ENCODE measurements at regions not wholly inside any gene's neighbourhood (a gene's known extent, or its start where the extent isn't known, plus 50 kb on each side); places are given as distances from the start of the nearest gene placed in this dataset.

DNA sequence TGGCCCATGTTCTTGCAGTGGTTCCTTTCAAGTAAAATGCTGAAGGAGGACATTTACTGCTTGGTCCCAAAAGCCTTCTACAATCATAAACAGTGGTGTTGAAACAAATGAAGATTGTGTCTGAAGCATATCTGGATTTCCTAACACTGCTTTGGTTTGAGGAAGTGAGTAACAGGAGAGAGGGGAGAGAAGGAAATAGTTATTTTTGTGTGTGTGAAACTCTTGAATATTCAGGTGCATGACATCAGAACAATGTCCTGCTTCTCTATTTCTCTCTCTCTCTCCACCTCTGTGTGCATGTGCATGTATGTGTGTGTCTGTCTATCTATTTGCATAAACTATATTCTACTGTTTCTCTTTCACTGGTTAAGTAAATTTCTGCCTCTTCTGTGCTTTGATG is 61.4 kb upstream of the TNFSF18 start (continued):
- TF ChIP-seq, protein P1, sequence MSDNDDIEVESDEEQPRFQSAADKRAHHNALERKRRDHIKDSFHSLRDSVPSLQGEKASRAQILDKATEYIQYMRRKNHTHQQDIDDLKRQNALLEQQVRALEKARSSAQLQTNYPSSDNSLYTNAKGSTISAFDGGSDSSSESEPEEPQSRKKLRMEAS (IDR thresholded peaks at IDR 0.05; ENCODE audit: low read depth, low read length), result no peak
- no peak for TF ChIP-seq SIX5 (IDR thresholded peaks at IDR 0.05; ENCODE audit: low read depth, low read length, severe bottlenecking)
- no peak for TF ChIP-seq MYB (IDR thresholded peaks at IDR 0.05; ENCODE audit: borderline replicate concordance, low read depth, low read length)
- TF ChIP-seq, protein P2, sequence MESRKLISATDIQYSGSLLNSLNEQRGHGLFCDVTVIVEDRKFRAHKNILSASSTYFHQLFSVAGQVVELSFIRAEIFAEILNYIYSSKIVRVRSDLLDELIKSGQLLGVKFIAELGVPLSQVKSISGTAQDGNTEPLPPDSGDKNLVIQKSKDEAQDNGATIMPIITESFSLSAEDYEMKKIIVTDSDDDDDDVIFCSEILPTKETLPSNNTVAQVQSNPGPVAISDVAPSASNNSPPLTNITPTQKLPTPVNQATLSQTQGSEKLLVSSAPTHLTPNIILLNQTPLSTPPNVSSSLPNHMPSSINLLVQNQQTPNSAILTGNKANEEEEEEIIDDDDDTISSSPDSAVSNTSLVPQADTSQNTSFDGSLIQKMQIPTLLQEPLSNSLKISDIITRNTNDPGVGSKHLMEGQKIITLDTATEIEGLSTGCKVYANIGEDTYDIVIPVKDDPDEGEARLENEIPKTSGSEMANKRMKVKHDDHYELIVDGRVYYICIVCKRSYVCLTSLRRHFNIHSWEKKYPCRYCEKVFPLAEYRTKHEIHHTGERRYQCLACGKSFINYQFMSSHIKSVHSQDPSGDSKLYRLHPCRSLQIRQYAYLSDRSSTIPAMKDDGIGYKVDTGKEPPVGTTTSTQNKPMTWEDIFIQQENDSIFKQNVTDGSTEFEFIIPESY (IDR thresholded peaks at IDR 0.05), result no peak
- peak; percentile 45; the same call in 1 of the 2 replicates for TF ChIP-seq TBL1XR1 (IDR thresholded peaks at IDR 0.05; ENCODE audit: low read depth, low read length)
- TF ChIP-seq JUND (IDR thresholded peaks at IDR 0.05; ENCODE audit: low read depth, low read length), result no peak
- no peak for TF ChIP-seq ZZZ3 (IDR thresholded peaks at IDR 0.05; ENCODE audit: control insufficient read depth, insufficient read length, low read depth)
- peak; percentile 70 to 76 for TF ChIP-seq BHLHE40 (IDR thresholded peaks at IDR 0.05; ENCODE audit: borderline replicate concordance in 1 of 2, low read depth in 2 of 2, low read length in 1 of 2)
- TF ChIP-seq CBX5 (IDR thresholded peaks at IDR 0.05; ENCODE audit: low read depth), result no peak
- TF ChIP-seq, protein P3, sequence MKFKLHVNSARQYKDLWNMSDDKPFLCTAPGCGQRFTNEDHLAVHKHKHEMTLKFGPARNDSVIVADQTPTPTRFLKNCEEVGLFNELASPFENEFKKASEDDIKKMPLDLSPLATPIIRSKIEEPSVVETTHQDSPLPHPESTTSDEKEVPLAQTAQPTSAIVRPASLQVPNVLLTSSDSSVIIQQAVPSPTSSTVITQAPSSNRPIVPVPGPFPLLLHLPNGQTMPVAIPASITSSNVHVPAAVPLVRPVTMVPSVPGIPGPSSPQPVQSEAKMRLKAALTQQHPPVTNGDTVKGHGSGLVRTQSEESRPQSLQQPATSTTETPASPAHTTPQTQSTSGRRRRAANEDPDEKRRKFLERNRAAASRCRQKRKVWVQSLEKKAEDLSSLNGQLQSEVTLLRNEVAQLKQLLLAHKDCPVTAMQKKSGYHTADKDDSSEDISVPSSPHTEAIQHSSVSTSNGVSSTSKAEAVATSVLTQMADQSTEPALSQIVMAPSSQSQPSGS (IDR thresholded peaks at IDR 0.05; ENCODE audit: low read length), result peak; percentile 89
- TF ChIP-seq FOXM1 (IDR thresholded peaks at IDR 0.05; ENCODE audit: low read depth, low read length), result no peak
- TF ChIP-seq, protein P4, sequence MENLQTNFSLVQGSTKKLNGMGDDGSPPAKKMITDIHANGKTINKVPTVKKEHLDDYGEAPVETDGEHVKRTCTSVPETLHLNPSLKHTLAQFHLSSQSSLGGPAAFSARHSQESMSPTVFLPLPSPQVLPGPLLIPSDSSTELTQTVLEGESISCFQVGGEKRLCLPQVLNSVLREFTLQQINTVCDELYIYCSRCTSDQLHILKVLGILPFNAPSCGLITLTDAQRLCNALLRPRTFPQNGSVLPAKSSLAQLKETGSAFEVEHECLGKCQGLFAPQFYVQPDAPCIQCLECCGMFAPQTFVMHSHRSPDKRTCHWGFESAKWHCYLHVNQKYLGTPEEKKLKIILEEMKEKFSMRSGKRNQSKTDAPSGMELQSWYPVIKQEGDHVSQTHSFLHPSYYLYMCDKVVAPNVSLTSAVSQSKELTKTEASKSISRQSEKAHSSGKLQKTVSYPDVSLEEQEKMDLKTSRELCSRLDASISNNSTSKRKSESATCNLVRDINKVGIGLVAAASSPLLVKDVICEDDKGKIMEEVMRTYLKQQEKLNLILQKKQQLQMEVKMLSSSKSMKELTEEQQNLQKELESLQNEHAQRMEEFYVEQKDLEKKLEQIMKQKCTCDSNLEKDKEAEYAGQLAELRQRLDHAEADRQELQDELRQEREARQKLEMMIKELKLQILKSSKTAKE (IDR thresholded peaks at IDR 0.05; ENCODE audit: low read depth, poor library complexity, severe bottlenecking), result no peak
- TF ChIP-seq CHD4 (IDR thresholded peaks at IDR 0.05), result no peak
- peak; percentile 88 for TF ChIP-seq POU2F2 (IDR thresholded peaks at IDR 0.05; ENCODE audit: borderline replicate concordance, low read depth, low read length)
- no peak for TF ChIP-seq SIN3A (IDR thresholded peaks at IDR 0.05; ENCODE audit: low read depth, low read length)
- TF ChIP-seq, protein P5, sequence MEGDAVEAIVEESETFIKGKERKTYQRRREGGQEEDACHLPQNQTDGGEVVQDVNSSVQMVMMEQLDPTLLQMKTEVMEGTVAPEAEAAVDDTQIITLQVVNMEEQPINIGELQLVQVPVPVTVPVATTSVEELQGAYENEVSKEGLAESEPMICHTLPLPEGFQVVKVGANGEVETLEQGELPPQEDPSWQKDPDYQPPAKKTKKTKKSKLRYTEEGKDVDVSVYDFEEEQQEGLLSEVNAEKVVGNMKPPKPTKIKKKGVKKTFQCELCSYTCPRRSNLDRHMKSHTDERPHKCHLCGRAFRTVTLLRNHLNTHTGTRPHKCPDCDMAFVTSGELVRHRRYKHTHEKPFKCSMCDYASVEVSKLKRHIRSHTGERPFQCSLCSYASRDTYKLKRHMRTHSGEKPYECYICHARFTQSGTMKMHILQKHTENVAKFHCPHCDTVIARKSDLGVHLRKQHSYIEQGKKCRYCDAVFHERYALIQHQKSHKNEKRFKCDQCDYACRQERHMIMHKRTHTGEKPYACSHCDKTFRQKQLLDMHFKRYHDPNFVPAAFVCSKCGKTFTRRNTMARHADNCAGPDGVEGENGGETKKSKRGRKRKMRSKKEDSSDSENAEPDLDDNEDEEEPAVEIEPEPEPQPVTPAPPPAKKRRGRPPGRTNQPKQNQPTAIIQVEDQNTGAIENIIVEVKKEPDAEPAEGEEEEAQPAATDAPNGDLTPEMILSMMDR (IDR thresholded peaks at IDR 0.05 in 2 of 3, conservative IDR thresholded peaks at IDR 0.05 in 1 of 3; ENCODE audit: control insufficient read depth in 2 of 3, extremely low read depth in 1 of 3, insufficient read depth in 1 of 3, low read depth in 3 of 3, low read length in 3 of 3), result no peak
- peak; percentile 92 for TF ChIP-seq SPI1 (IDR thresholded peaks at IDR 0.05; ENCODE audit: borderline replicate concordance, insufficient read depth, low read depth, low read length)
- TF ChIP-seq ZSCAN29 (IDR thresholded peaks at IDR 0.05), result no peak
- TF ChIP-seq EGR1 (IDR thresholded peaks at IDR 0.05; ENCODE audit: borderline replicate concordance in 1 of 2, low read depth in 2 of 2, low read length in 2 of 2), result no peak
- peak; percentile 55; the same call in 1 of the 2 replicates for TF ChIP-seq ATF7 (IDR thresholded peaks at IDR 0.05; ENCODE audit: low read depth)
- no peak for TF ChIP-seq ZNF622 (IDR thresholded peaks at IDR 0.05)
- TF ChIP-seq RBBP5 (conservative IDR thresholded peaks at IDR 0.05), result no peak
- 0 out of 2 replicates have a peak, but pooled peaks have one; percentile 10 for TF ChIP-seq PAX5 (IDR thresholded peaks at IDR 0.05; ENCODE audit: borderline replicate concordance, low read depth, low read length)

Data from GM12878 (cell line).